Suprapubic skin (tissue), 4 donors: ENCODE measurements at regions not wholly inside any gene's neighbourhood (a gene's known extent, or its start where the extent isn't known, plus 50 kb on each side); places are given as distances from the start of the nearest gene placed in this dataset.

ENCODE experiments used
- DNase-seq, 2 donors: peaks; one replicate each; pipeline ENCODE4 v3.0.0-alpha.2; 2019; ENCODE audit warnings: low spot score in 2 of 2
- H3K27ac ChIP-seq: fragments of 200-600 bp; sonication (generic); one replicate; pipeline ENCODE4 v1.5.1; 2019
- H3K27me3 ChIP-seq: fragments of 200-600 bp; sonication (generic); one replicate; pipeline ENCODE4 v1.5.1; 2019
- H3K36me3 ChIP-seq: fragments of 200-600 bp; sonication (generic); one replicate; pipeline ENCODE4 v1.5.1; 2019
- H3K4me1 ChIP-seq: fragments of 200-600 bp; sonication (generic); one replicate; pipeline ENCODE4 v1.5.1; 2019
- H3K4me3 ChIP-seq: fragments of 200-600 bp; sonication (generic); one replicate; pipeline ENCODE4 v1.5.1; 2019; ENCODE audit warnings: mild to moderate bottlenecking
- H3K9me3 ChIP-seq: fragments of 200-600 bp; sonication (generic); one replicate; pipeline ENCODE4 v1.5.1; 2019
- CTCF ChIP-seq, 2 donors: fragments of 200-600 bp in 1 of 2; fragments of 450-650 bp in 1 of 2; sonication (generic) in 1 of 2; IDR thresholded peaks; one replicate each; pipeline ENCODE4 v1.5.1; 2016 to 2019; ENCODE audit warnings: antibody characterized with exemption in 2 of 2, mild to moderate bottlenecking in 1 of 2, moderate library complexity in 1 of 2
- EP300 ChIP-seq: sonication (generic); formaldehyde crosslinking; IDR thresholded peaks from one replicate; pipeline ENCODE4 v1.6.1; 2017; ENCODE audit warnings: antibody characterized with exemption
- POLR2A ChIP-seq, 2 donors: fragments of 450-650 bp; IDR thresholded peaks; one replicate each; pipeline ENCODE4 v1.6.1; 2017; ENCODE audit warnings: antibody characterized with exemption in 2 of 2, mild to moderate bottlenecking in 2 of 2, moderate library complexity in 2 of 2
- POLR2AphosphoS5 ChIP-seq, 3 donors: sonication (generic); formaldehyde crosslinking; IDR thresholded peaks; one replicate each; pipeline ENCODE4 v1.6.1; 2017; ENCODE audit warnings: antibody characterized with exemption in 3 of 3
- WGBS: methylation state at CpG from one replicate; pipeline ENCODE4 v1.1.5; 2018; 5-methylcytosine and 5-hydroxymethylcytosine counted together

GRCh38 chr7:125122173-125122572, 192.5 kb upstream of the POT1 start:
- H3K27ac ChIP-seq: no peak overlapping the region
- no peak for TF ChIP-seq CTCF (IDR thresholded peaks at IDR 0.05)
- no peak for TF ChIP-seq EP300
- TF ChIP-seq POLR2AphosphoS5 (IDR thresholded peaks at IDR 0.05): no peak
- TF ChIP-seq POLR2A (IDR thresholded peaks at IDR 0.05): no peak
- 43% methylated on average over 2 of the region's 2 CpGs for WGBS

GRCh38 chr7:125119559-125120115, 190.0 kb upstream of the POT1 start:
- Histone ChIP-seq H3K27me3 (no peaks in the 10 kb centered on the region), H3K9me3 (no peaks in the 10 kb centered on the region), H3K36me3 (no peaks in the 10 kb centered on the region), H3K4me3 (no peak overlapping the region), H3K27ac (no peak overlapping the region), H3K4me1 (no peaks in the 10 kb centered on the region)
- DNase-seq: no peak
- 48% methylated on average over 4 of the region's 4 CpGs for WGBS
- TF ChIP-seq EP300 (no peak), POLR2A (IDR thresholded peaks at IDR 0.05) (no peak), POLR2AphosphoS5 (IDR thresholded peaks at IDR 0.05) (no peak), CTCF (IDR thresholded peaks at IDR 0.05) (no peak)

More at GRCh38 chr7:125122173-125122572, 192.5 kb upstream of the POT1 start:
- Histone ChIP-seq H3K36me3 (no peaks in the 10 kb centered on the region), H3K9me3 (no peaks in the 10 kb centered on the region), H3K4me3 (no peak overlapping the region), H3K27me3 (no peaks in the 10 kb centered on the region), H3K4me1 (no peaks in the 10 kb centered on the region)
- no peak for DNase-seq

GRCh38 chr7:125118444-125118843, 188.8 kb upstream of the POT1 start:
- TF ChIP-seq POLR2AphosphoS5 (IDR thresholded peaks at IDR 0.05): no peak
- TF ChIP-seq POLR2A (IDR thresholded peaks at IDR 0.05): no peak
- TF ChIP-seq EP300: no peak
- TF ChIP-seq CTCF (IDR thresholded peaks at IDR 0.05): no peak
- 63% methylated on average over 1 of the region's 1 CpG for WGBS
- DNase-seq: no peak

GRCh38 chr7:125112850-125113249, 183.2 kb upstream of the POT1 start:
- TF ChIP-seq POLR2AphosphoS5 (IDR thresholded peaks at IDR 0.05): no peak
- TF ChIP-seq CTCF (IDR thresholded peaks at IDR 0.05): no peak
- no peak for TF ChIP-seq POLR2A (IDR thresholded peaks at IDR 0.05)
- no peak for TF ChIP-seq EP300
- Histone ChIP-seq H3K9me3 (no peaks in the 10 kb centered on the region), H3K36me3 (no peaks in the 10 kb centered on the region), H3K4me3 (no peak overlapping the region), H3K4me1 (no peaks in the 10 kb centered on the region), H3K27ac (no peak overlapping the region), H3K27me3 (no peaks in the 10 kb centered on the region)
- DNase-seq: no peak
- 90% methylated on average over 2 of the region's 2 CpGs for WGBS

More at GRCh38 chr7:125118444-125118843, 188.8 kb upstream of the POT1 start:
- Histone ChIP-seq H3K36me3 (no peaks in the 10 kb centered on the region), H3K27ac (no peak overlapping the region), H3K9me3 (no peaks in the 10 kb centered on the region), H3K4me3 (no peak overlapping the region), H3K4me1 (no peaks in the 10 kb centered on the region), H3K27me3 (no peaks in the 10 kb centered on the region)

GRCh38 chr7:125099519-125099918, 169.9 kb upstream of the POT1 start:
- Histone ChIP-seq H3K27ac (no peak overlapping the region), H3K36me3 (no peaks in the 10 kb centered on the region), H3K4me1 (no peaks in the 10 kb centered on the region), H3K9me3 (no peaks in the 10 kb centered on the region), H3K4me3 (no peak overlapping the region), H3K27me3 (no peaks in the 10 kb centered on the region)
- DNase-seq: no peak
- TF ChIP-seq POLR2AphosphoS5 (IDR thresholded peaks at IDR 0.05) (no peak), EP300 (no peak), POLR2A (IDR thresholded peaks at IDR 0.05) (no peak), CTCF (IDR thresholded peaks at IDR 0.05) (no peak)
- WGBS: 39% methylated on average over 2 of the region's 2 CpGs
